ENCODE measurements at regions not wholly inside any gene's neighbourhood (a gene's known extent, or its start where the extent isn't known, plus 50 kb on each side); places are given as distances from the start of the nearest gene placed in this dataset.

GRCh38 chr10:131843089-131843595 lies 57.7 kb upstream of the PPP2R2D start:
- no peaks in the 10 kb centered on the region for H3K4me1 Mint-ChIP-seq
- no peaks in the 10 kb centered on the region for H3K79me2 ChIP-seq (ENCODE audit: insufficient read depth, low read length)
- no peak overlapping the region for H3K27ac ChIP-seq (ENCODE audit: low read depth in 1 of 2, low read length in 2 of 2)
- H3K4me2 ChIP-seq (replicated peaks; ENCODE audit: extremely low read depth, low read length, poor library complexity, severe bottlenecking) = no peak overlapping the region
- H3K27me3 ChIP-seq (ENCODE audit: control insufficient read depth in 2 of 2, insufficient read depth in 2 of 2, low read length in 2 of 2) = no peaks in the 10 kb centered on the region
- TF ChIP-seq CTCF (IDR thresholded peaks at IDR 0.05) = no peak
- H3K4me3 ChIP-seq (replicated peaks in 1 of 3; ENCODE audit: low read depth in 2 of 3, low read length in 3 of 3) = no peak overlapping the region
- H3K9me3 Mint-ChIP-seq = peaks cover 0 to 1% (median 0%) of the 10 kb centered on the region in 7 donors
- H3K27ac Mint-ChIP-seq = no peak overlapping the region
- H4K20me1 ChIP-seq (ENCODE audit: insufficient read depth, low read length) = no peaks in the 10 kb centered on the region
- H3K9me3 ChIP-seq (replicated peaks in 1 of 2; ENCODE audit: control insufficient read depth in 1 of 2, insufficient read depth in 1 of 2, low read length in 2 of 2) = no peaks in the 10 kb centered on the region
- H3K4me1 ChIP-seq (ENCODE audit: control insufficient read depth in 1 of 2, insufficient read depth in 2 of 2, low read length in 2 of 2) = no peaks in the 10 kb centered on the region
- H3K9ac ChIP-seq (ENCODE audit: insufficient read depth, low read length, poor library complexity, severe bottlenecking) = no peak overlapping the region
- H3K27me3 Mint-ChIP-seq (ENCODE audit: low read depth in 3 of 3) = peaks cover 1 to 11% (median 6%) of the 10 kb centered on the region in 3 donors
- H3K4me3 Mint-ChIP-seq = no peak overlapping the region
- H2AFZ ChIP-seq (ENCODE audit: insufficient read depth, low read depth, low read length, poor library complexity, severe bottlenecking) = no peak overlapping the region
- 92% methylated on average over 8 of the region's 8 CpGs for WGBS (ENCODE audit: insufficient coverage)
- no peaks in the 10 kb centered on the region for H3K36me3 ChIP-seq (replicated peaks in 1 of 2; ENCODE audit: control insufficient read depth in 1 of 2, insufficient read depth in 2 of 2, low read length in 2 of 2)
- H3K36me3 Mint-ChIP-seq = no peaks in the 10 kb centered on the region
- intact Hi-C loops (cut with micrococcal nuclease) = no loop called here
- no peak for DNase-seq

GRCh38 chr10:131843881-131844284 lies 56.9 kb upstream of the PPP2R2D start:
- Histone ChIP-seq H3K27me3 (ENCODE audit: control insufficient read depth in 2 of 2, insufficient read depth in 2 of 2, low read length in 2 of 2) (no peaks in the 10 kb centered on the region), H3K4me2 (replicated peaks; ENCODE audit: extremely low read depth, low read length, poor library complexity, severe bottlenecking) (no peak overlapping the region), H3K36me3 (replicated peaks in 1 of 2; ENCODE audit: control insufficient read depth in 1 of 2, insufficient read depth in 2 of 2, low read length in 2 of 2) (no peaks in the 10 kb centered on the region), H3K4me3 (replicated peaks in 1 of 3; ENCODE audit: low read depth in 2 of 3, low read length in 3 of 3) (no peak overlapping the region), H3K27ac (ENCODE audit: low read depth in 1 of 2, low read length in 2 of 2) (no peak overlapping the region), H3K9me3 (replicated peaks in 1 of 2; ENCODE audit: control insufficient read depth in 1 of 2, insufficient read depth in 1 of 2, low read length in 2 of 2) (no peaks in the 10 kb centered on the region), H3K9ac (ENCODE audit: insufficient read depth, low read length, poor library complexity, severe bottlenecking) (no peak overlapping the region), H2AFZ (ENCODE audit: insufficient read depth, low read depth, low read length, poor library complexity, severe bottlenecking) (no peak overlapping the region), H3K4me1 (ENCODE audit: control insufficient read depth in 1 of 2, insufficient read depth in 2 of 2, low read length in 2 of 2) (no peaks in the 10 kb centered on the region), H3K79me2 (ENCODE audit: insufficient read depth, low read length) (no peaks in the 10 kb centered on the region), H4K20me1 (ENCODE audit: insufficient read depth, low read length) (no peaks in the 10 kb centered on the region)
- Mint-ChIP-seq H3K4me3 (no peak overlapping the region), H3K36me3 (no peaks in the 10 kb centered on the region), H3K27me3 (ENCODE audit: low read depth in 3 of 3) (peaks cover 1 to 10% (median 3%) of the 10 kb centered on the region in 3 donors), H3K4me1 (no peaks in the 10 kb centered on the region), H3K9me3 (peaks cover 0 to 1% (median 0%) of the 10 kb centered on the region in 7 donors), H3K27ac (no peak overlapping the region)
- TF ChIP-seq CTCF (IDR thresholded peaks at IDR 0.05) = no peak
- intact Hi-C loops (cut with micrococcal nuclease) = no loop called here
- WGBS (ENCODE audit: insufficient coverage) = 98% methylated on average over 14 of the region's 16 CpGs
- no peak for DNase-seq

Data from CD14-positive monocyte (primary cell).